ENCODE measurements at regions not wholly inside any gene's neighbourhood (a gene's known extent, or its start where the extent isn't known, plus 50 kb on each side); places are given as distances from the start of the nearest gene placed in this dataset.
"Not testable (repeated sequence)": the region's sequence is repeated elsewhere in the genome, so short reads cannot be mapped to it uniquely, and the experiment has no call there.

DNA sequence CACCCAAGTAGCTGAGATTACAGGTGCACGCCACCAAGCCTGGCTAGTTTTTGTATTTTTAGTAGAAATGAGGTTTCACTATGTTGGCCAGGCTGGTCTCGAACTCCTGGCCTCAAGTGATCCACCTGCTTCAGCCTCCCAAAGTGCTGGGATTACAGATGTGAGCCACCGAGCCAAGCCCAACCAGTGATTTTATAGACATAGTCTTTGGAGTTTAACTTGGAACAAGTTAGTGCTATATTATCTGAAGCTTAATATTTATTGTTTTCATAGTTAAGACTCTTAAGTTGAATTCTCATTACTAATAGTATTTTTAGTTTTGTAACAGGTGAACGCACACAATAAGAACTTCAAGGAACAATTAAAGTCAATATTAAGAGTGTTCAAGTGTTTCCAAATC is 122.1 kb downstream of the SPAG6 start:
- not testable (repeated sequence) for DNase-seq

DNA sequence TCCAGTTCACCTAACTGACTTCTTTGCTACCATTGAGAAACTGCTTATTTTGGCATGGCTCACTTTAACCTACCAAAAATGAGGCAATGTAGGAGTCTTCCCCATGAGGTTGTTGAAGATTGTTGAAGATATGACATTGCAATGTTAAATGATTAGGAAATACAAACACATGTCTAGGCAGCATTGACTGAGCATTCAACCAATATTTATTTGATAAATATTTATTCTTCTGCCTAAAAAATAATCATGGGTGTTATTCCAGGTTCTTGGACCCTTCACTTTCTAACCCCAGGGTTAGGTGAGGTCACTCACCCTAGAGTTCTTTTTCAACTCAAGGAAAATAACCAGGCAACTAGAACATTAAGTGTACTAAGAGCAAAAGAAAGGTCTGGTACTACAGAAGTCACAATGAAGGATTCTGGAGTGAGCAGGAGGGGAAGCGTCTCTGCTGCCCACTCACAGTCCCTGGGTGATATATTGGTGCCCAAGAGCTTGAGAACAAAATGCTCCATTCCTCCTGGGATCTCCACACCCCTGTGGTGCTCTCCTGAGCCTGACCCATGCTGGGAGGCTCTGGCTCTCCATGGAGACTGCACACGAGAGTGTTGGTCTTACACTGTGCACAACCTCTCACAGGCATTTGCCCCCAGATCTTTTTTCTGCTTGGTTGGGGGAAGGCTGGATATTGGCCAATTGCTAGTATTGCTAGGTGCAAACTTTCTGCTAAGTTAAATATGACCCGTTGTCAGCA is 123.4 kb downstream of the SPAG6 start:
- no peak for DNase-seq

DNA sequence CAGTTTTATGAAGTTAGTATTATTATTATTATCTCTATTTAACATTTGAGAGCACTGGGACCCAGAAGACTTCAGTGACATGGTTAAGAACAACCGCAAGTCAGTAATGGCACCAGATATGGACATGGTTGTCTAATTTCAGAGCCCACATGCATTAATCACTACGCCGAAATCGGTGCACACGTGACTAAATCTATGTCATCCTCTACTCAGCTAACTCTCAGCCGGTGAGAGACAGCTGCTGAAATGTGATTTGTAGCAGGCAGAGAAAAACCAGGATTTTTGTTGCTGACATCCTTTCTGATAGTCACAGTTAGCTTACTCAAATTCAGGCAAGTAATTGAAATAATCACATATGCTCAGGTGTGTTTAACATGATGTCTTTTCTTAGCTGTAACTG is 127.7 kb downstream of the SPAG6 start:
- no peak for DNase-seq

DNA sequence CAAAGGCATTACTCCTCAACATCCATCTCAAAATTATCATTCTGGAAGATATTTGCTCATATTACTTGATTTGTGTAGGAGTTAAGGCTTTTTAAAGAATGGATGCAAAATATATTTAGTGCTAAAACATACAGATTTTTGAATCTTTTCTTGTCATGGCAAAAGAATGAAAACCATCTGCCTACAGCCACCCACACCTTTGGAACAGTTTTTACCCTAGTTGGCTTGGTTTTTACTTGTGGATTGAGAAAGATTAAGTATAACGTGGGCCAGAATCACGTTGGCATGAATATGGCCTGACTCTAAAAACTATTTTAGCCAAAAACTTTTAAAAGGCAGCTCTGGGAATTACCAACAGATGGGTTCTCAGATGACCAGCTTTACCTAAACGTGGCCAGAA is 128.2 kb downstream of the SPAG6 start:
- DNase-seq, result no peak

DNA sequence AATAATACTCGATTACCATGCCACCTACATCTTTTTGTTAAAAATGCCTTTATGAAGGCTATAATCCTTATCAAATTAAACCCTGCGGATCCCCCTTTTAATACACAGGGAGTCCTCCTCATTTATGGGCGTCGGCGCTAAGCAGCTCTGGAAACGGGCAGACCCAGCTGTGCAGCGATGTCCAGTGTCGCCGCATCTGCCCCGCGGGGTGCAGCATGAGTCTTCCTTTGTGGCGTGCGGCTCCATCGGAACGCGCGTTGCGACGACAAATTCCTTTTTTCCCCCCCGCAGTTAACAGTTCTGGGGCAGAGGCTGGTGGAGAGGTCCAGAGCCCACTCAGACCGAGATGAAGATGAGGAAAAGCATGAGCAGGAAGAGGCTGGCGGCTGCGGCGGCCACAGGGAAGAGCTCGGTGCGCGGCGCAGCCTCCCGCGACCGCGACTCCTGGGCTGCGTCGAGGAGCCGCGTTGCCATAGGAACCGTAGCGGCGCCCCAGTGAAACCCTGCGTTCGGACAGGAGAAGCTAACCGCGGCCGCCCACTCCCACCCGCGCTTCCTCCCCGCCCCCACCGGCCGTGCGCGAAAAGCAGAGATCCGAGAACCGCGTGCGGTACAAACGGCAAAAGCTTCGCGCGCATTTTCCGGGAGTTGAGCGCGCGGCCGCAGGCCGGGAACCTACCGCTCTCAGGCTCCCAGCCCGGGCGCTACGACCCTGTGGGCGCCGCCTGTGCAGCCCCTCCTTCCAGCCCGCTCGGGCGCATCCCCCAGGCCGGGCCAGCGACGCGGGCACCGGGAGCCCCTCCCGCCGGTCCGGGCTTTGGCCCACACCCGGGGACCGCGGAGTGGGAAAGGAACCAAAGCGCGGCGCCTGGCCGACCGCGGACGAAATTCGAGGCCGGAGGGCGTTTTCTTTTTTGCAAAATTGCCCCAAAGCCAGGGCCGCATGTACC is 130.6 kb downstream of the SPAG6 start:
- peak; percentile 13 for DNase-seq

DNA sequence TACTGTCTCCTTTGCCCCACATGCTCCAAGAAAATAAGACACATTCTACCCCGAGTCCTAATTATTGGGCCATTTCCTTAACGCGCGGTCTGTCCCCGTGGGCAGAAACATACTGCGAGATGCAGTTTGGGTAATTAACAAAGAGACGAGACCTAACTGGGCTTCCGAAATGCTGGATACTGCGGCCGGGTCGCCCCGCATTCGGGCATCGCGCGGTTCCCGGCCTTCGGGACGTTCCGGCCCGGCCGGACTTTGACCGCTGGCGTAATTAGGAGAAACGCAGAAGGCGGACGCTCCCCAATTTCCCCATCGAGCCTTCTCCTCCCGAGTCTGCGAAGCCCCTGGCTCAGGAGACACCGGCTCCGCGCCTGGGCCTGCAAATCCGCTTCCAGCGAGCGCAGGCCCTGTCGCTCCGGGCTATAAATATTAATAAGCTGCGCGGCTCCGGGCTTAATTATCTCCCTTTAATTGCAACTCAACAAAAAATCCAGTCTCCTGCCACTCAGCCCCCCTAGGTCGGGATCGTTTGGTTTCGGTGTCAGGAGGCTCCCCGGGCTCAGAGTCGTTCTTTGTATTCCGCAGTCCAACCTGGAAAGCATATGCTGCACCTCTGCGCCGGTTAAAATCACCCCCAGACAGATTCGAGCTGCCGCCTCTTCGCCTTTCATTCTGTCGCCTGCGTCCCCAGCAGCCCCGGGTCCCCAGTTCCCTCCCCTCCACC is 131.5 kb downstream of the SPAG6 start:
- DNase-seq, result no peak

DNA sequence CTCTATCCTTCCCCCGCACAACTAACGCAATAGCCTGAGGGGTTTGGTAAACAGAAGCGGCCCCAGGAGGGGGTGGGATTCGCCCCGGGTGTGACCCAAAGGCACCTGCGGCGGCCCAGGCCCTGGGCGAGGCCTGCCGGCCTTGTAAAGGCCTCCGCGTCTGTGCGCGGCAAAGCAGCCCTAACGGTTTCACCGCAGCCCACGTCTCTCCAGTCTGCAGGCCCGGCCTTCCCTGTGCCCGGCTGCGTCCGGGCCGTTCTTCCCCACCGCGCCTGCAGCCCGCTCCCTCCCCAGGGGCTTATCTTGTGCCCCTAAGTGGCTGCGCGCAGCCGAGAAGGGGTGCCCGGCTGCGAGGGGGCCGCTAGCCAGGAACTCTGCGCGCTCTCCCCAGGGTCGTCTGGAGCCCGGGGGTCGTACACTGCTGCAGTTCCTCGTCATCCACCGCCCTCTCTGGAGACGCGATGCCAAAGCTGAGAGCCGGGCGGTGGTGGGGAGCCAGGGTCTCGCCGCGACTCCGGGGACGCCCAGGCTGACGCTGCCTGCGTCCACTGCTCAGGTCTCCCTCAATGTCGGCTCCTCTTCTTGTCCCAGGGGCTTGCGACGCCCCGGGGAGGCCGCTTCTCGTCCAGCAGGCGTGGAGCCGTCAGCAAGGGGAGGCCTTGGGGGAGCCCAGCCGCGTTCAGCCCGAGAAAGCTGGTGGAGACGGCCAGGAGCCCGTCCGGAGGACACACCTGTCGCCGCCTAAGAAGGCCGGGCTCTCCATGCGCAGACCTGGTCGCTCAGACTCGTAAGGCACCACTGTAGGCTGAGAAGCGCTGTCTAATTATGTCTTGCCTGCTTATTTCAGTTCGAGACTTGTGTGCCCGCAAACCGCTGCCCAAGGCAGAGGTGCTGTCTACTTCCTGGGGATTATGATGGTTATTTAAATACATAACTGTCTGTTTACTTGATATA is 132.3 kb downstream of the SPAG6 start:
- no peak for DNase-seq

DNA sequence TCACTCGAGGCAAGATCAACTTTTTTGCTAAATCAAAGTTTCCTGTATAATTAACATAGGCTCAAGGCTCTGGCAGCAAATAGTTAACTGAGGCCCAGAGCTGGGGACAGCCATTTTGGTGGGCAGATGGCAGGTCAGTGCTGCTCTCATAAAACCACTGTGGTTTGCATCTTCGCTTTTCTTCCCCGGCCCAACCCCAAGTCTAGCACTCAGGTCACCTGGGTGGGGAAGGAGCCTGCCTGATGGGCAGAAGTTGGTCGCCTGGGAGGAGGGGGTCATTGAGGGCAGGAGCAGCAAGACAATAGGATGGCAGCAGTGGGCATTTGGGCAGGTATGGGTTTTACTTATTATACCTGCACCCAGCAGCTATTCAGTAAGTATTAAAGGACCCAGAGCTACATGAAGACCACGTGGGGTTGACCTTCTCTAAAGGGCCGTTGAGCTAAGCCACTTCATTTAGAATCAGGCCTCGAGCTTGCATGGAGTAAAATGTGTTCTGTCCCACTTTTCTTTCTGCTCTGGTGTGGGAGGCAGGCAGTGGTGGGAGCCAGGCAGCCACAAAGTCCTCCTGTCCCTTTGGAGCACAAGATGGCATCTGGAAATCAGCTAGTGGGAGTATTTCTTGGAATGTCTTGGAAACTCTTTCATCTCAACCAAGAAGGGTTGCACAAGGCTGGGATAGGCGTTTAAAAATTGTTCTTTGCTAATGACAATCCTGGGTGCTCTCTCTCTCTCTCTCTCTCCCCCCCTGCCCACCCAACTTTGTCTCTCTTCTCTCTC is 133.4 kb downstream of the SPAG6 start:
- no peak for DNase-seq

DNA sequence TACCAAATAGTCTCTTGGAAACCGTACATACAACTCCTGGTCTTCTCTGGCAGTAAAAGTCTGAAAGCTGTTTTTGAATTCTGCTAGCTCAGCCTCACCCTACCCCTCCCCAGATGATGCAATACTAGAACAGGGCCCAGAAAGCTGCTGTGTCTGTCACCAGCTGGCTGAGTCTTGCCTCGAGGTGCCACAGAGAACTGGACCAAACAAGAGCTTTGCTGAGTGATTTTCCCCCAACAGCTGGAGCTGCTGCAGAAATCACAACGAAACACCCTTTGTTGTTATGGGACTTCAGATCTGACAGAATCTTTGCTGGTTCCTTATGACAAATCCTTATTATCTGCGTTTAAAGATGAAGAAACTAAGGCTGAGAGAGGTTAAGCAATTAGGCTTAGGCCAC is 134.1 kb downstream of the SPAG6 start:
- DNase-seq, result no peak

DNA sequence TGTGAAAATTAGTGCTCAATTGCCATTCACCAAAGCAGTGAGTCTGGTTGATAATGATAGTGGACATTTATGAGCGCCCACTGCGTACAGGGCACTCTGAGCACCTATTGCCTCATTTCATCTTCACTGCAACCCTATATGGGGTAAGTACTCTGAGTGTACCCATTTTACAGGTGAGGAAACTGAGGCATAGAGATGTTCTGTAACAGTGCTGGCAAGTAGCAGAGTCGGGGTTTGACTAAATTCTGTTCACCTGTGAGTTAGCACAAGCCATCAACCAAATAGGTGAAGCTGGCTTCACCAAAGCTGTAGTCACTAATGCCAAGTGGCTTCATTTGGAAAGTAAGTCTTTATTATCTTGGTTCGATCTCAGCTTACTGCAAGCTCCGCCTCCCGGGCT is 135.8 kb downstream of the SPAG6 start:
- DNase-seq, result no peak

DNA sequence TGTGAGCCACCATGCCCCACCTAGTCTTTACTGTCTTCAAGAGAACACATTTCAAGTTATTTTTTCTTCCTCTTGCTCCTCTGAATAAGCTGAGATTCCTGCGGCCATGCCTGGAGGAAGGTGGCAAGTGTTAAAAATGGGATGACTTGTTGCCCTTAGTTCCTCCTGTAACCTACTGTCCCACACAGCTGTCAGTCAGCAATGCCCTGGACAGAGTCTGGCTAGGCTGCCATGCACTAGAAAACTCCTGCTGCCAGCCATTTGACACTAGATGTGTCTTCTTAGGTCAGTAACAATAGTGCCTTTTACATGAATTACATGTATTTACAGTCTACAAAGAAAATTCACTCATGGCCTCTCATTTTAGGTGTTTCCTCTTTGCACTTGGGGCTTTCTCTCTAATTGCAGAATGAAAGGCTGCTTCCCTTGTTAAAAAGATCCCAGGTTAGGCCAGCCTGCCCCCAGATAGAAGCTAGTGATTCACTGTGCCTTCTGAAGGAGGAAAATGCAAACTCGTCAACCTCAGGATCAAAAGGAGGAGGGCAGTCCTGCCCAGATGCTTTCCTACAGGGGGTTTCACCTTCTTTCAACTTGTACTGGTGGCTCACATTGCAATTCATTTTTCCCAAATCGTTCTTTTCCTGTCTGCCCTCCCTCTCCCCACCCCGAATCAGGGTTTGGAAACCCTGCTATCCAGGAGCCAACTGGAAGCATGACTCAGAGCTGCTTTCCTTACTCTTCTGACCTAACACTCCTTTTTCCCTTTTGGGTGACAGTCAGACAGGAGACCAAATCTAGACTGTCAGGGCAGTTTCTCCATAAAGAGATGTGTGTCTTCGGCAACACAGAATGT is 136.6 kb downstream of the SPAG6 start:
- DNase-seq, result peak; percentile 28

DNA sequence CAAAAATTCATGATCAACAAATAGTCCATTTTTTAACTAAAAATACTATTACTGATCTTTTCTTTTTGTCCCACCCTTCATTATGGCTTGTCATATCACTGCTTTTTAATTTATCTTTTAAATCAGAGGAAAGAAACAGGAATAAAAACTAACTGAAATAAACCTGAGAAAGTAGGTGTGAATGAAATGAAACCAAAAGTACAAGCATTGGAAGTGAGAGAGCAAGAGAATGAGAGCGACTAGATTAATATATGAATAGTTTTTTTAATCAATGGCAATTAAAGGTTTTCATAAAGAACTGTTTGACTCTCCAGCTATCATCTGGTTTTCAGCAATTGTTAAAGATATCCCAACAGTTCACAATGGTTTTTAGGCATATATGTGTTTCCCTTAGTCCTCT is 137.8 kb downstream of the SPAG6 start:
- DNase-seq, result no peak
